Peyer's patch (tissue), 4 donors: ENCODE measurements at regions not wholly inside any gene's neighbourhood (a gene's known extent, or its start where the extent isn't known, plus 50 kb on each side); places are given as distances from the start of the nearest gene placed in this dataset.

Experiments used
- CTCF ChIP-seq, 6 experiments: fragments of 450-650 bp in 4 of 6; fragments of 200-600 bp in 2 of 6; sonication (generic) in 1 of 6; IDR thresholded peaks; one replicate each; pipeline ENCODE4 v1.5.1; 2017 to 2019; ENCODE audit warnings: antibody characterized with exemption in 6 of 6, mild to moderate bottlenecking in 3 of 6, moderate library complexity in 1 of 6
- POLR2A ChIP-seq, 2 donors: fragments of 450-650 bp; IDR thresholded peaks; one replicate each; pipeline ENCODE4 v1.5.1; 2017; ENCODE audit warnings: antibody characterized with exemption in 2 of 2, mild to moderate bottlenecking in 2 of 2, moderate library complexity in 2 of 2

- TF ChIP-seq CTCF (IDR thresholded peaks at IDR 0.05) (no peak), POLR2A (IDR thresholded peaks at IDR 0.05) (no peak)
These were observed 275.3 kb upstream of the TUT7 start for GRCh38 chr9:86629530-86629929.
